Mesothelial cell of epicardium (in vitro differentiated cells): ENCODE measurements at regions not wholly inside any gene's neighbourhood (a gene's known extent, or its start where the extent isn't known, plus 50 kb on each side); places are given as distances from the start of the nearest gene placed in this dataset.

Source experiments
- DNase-seq, 2 experiments: peaks; one replicate each; pipeline ENCODE4 v3.0.0; 2021; ENCODE audit warnings: low spot score in 2 of 2; ENCODE audit not compliant: unreplicated experiment in 2 of 2
- H3K27ac Mint-ChIP-seq: 2 replicates; pipeline ENCODE4 v1.8.0; 2021; ENCODE audit warnings: mixed read lengths
- H3K27me3 Mint-ChIP-seq: 2 replicates; pipeline ENCODE4 v1.8.0; 2021; ENCODE audit warnings: low read depth, mixed read lengths
- H3K36me3 Mint-ChIP-seq: 2 replicates; pipeline ENCODE4 v1.8.0; 2021; ENCODE audit warnings: mixed read lengths
- H3K4me1 Mint-ChIP-seq: 2 replicates; pipeline ENCODE4 v1.8.0; 2021; ENCODE audit warnings: mixed read lengths
- H3K4me3 Mint-ChIP-seq: 2 replicates; pipeline ENCODE4 v1.8.0; 2021; ENCODE audit warnings: mild to moderate bottlenecking, moderate library complexity, mixed read lengths
- H3K9me3 Mint-ChIP-seq: 2 replicates; pipeline ENCODE4 v1.8.0; 2021; ENCODE audit warnings: mixed read lengths
- TF ChIP-seq, protein P1 (sequence below): fragments of 200-600 bp; sonication (generic); IDR thresholded peaks from one replicate; pipeline ENCODE4 v1.5.0; 2021; ENCODE audit warnings: antibody characterized with exemption; ENCODE audit not compliant: unreplicated experiment

- Mint-ChIP-seq H3K4me3 (no peak overlapping the region), H3K36me3 (no peaks in the 10 kb centered on the region), H3K27ac (no peak overlapping the region), H3K9me3 (no peaks in the 10 kb centered on the region), H3K27me3 (peaks cover 64% of the 10 kb centered on the region), H3K4me1 (peaks cover 23% of the 10 kb centered on the region)
- DNase-seq = no peak
- TF ChIP-seq, protein P1, sequence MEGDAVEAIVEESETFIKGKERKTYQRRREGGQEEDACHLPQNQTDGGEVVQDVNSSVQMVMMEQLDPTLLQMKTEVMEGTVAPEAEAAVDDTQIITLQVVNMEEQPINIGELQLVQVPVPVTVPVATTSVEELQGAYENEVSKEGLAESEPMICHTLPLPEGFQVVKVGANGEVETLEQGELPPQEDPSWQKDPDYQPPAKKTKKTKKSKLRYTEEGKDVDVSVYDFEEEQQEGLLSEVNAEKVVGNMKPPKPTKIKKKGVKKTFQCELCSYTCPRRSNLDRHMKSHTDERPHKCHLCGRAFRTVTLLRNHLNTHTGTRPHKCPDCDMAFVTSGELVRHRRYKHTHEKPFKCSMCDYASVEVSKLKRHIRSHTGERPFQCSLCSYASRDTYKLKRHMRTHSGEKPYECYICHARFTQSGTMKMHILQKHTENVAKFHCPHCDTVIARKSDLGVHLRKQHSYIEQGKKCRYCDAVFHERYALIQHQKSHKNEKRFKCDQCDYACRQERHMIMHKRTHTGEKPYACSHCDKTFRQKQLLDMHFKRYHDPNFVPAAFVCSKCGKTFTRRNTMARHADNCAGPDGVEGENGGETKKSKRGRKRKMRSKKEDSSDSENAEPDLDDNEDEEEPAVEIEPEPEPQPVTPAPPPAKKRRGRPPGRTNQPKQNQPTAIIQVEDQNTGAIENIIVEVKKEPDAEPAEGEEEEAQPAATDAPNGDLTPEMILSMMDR = no peak
These were observed 379.8 kb downstream of the BRD1 start for GRCh38 chr22:49447837-49448236.

GRCh38 chr22:49446759-49447710, 380.6 kb downstream of the BRD1 start:
- no peaks in the 10 kb centered on the region for H3K36me3 Mint-ChIP-seq
- DNase-seq = no peak
- TF ChIP-seq, protein P1 = no peak
- H3K27ac Mint-ChIP-seq = no peak overlapping the region
- no peaks in the 10 kb centered on the region for H3K9me3 Mint-ChIP-seq
- H3K4me3 Mint-ChIP-seq = no peak overlapping the region
- H3K27me3 Mint-ChIP-seq = peaks cover 64% of the 10 kb centered on the region
- H3K4me1 Mint-ChIP-seq = peaks cover 23% of the 10 kb centered on the region

- Mint-ChIP-seq H3K4me3 (no peak overlapping the region), H3K9me3 (no peaks in the 10 kb centered on the region), H3K36me3 (no peaks in the 10 kb centered on the region), H3K27ac (no peak overlapping the region), H3K27me3 (peaks cover 63% of the 10 kb centered on the region), H3K4me1 (peaks cover 22% of the 10 kb centered on the region)
- TF ChIP-seq, protein P1 = no peak
- DNase-seq = no peak
These were observed 381.4 kb downstream of the BRD1 start for GRCh38 chr22:49446145-49446758.

- Mint-ChIP-seq H3K36me3 (no peaks in the 10 kb centered on the region), H3K27me3 (peaks cover 50% of the 10 kb centered on the region), H3K4me1 (peaks cover 7% of the 10 kb centered on the region), H3K9me3 (no peaks in the 10 kb centered on the region), H3K27ac (no peak overlapping the region), H3K4me3 (no peak overlapping the region)
- no peak for DNase-seq
- TF ChIP-seq, protein P1 = no peak
These were observed 382.9 kb downstream of the BRD1 start for GRCh38 chr22:49444781-49445180.

DNA sequence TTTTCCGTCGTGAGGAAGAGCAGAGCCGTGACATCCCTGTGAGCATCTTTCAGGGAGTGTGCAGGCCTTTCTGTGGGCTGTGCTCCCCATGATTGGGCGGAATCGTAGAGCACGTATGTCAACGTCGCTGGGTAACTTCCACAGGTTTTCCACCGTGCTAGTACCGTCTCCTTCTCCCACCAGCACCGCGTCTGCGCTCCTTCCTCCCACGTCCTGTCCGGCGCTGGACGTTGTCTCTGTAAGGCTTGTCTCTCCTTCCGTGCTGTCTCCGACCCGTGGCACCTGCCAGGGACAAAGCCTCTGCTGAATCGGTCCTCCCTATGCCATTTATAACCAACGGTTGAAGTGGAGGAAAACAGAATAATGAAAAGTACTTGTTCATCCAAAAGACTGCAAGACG, 386.7 kb downstream of the BRD1 start:
- H3K4me1 Mint-ChIP-seq = no peaks in the 10 kb centered on the region
- no peaks in the 10 kb centered on the region for H3K36me3 Mint-ChIP-seq
- TF ChIP-seq, protein P1 = no peak
- no peaks in the 10 kb centered on the region for H3K9me3 Mint-ChIP-seq
- H3K4me3 Mint-ChIP-seq = no peak overlapping the region
- no peak for DNase-seq
- H3K27ac Mint-ChIP-seq = no peak overlapping the region
- peaks cover 31% of the 10 kb centered on the region for H3K27me3 Mint-ChIP-seq
